ENCODE measurements at regions not wholly inside any gene's neighbourhood (a gene's known extent, or its start where the extent isn't known, plus 50 kb on each side); places are given as distances from the start of the nearest gene placed in this dataset.

- no peak for DNase-seq
Measured at GRCh38 chr12:107226126-107226525, 132.8 kb upstream of the CRY1 start.

- no peak for DNase-seq
Measured at GRCh38 chr12:107228076-107228475, 134.7 kb upstream of the CRY1 start.

- no peak for DNase-seq
Measured at GRCh38 chr12:107229827-107230226, 136.5 kb upstream of the CRY1 start.

- DNase-seq, result no peak
Measured at GRCh38 chr12:107231303-107231702, 138.0 kb upstream of the CRY1 start.

- DNase-seq, result no peak
Measured at GRCh38 chr12:107233551-107233950, 140.2 kb upstream of the CRY1 start.

GRCh38 chr12:107235600-107235999 is 142.3 kb upstream of the CRY1 start:
- no peak for DNase-seq

GRCh38 chr12:107236824-107237511 is 143.6 kb upstream of the CRY1 start:
- no peak for DNase-seq

GRCh38 chr12:107238296-107238695 is 144.9 kb upstream of the CRY1 start:
- DNase-seq, result no peak

- DNase-seq, result no peak
Measured at GRCh38 chr12:107241411-107241810, 148.1 kb upstream of the CRY1 start.

- no peak for DNase-seq
Measured at GRCh38 chr12:107242189-107242588, 148.8 kb upstream of the CRY1 start.

GRCh38 chr12:107243341-107243740 is 150.0 kb upstream of the CRY1 start:
- DNase-seq, result no peak

- DNase-seq, result no peak
Measured at GRCh38 chr12:107244584-107244983, 151.2 kb upstream of the CRY1 start.

GRCh38 chr12:107247650-107248049 is 154.3 kb upstream of the CRY1 start:
- no peak for DNase-seq

GRCh38 chr12:107248187-107248586 is 154.8 kb upstream of the CRY1 start:
- DNase-seq, result no peak

- no peak for DNase-seq
Measured at GRCh38 chr12:107251288-107251687, 157.9 kb upstream of the CRY1 start.

GRCh38 chr12:107253361-107253760 is 160.0 kb upstream of the CRY1 start:
- no peak for DNase-seq

- no peak for DNase-seq
Measured at GRCh38 chr12:107254258-107254856, 161.0 kb upstream of the CRY1 start.

- DNase-seq, result no peak
Measured at GRCh38 chr12:107258780-107259179, 165.4 kb upstream of the CRY1 start.

- no peak for DNase-seq
Measured at GRCh38 chr12:107263980-107264379, 170.6 kb upstream of the CRY1 start.

- no peak for DNase-seq
Measured at GRCh38 chr12:107264667-107265066, 171.3 kb upstream of the CRY1 start.

GRCh38 chr12:107267604-107268003 is 174.3 kb upstream of the CRY1 start:
- DNase-seq, result no peak

- DNase-seq, result no peak
Measured at GRCh38 chr12:107271523-107271922, 178.2 kb upstream of the CRY1 start.

GRCh38 chr12:107275530-107275929 is 182.2 kb upstream of the CRY1 start:
- DNase-seq, result no peak

- no peak for DNase-seq
Measured at GRCh38 chr12:107277855-107278254, 184.5 kb upstream of the CRY1 start.

GRCh38 chr12:107282628-107283027 is 189.3 kb upstream of the CRY1 start:
- no peak for DNase-seq

Measured in GOT3 (cell line).